Glomerular endothelial cell (primary cell): ENCODE measurements at regions not wholly inside any gene's neighbourhood (a gene's known extent, or its start where the extent isn't known, plus 50 kb on each side); places are given as distances from the start of the nearest gene placed in this dataset.
"Not testable (repeated sequence)": the region's sequence is repeated elsewhere in the genome, so short reads cannot be mapped to it uniquely, and the experiment has no call there.

Source experiments
- DNase-seq: peaks from one replicate; pipeline ENCODE4 v3.0.0-alpha.2; 2011; ENCODE audit warnings: low read depth, low spot score; ENCODE audit errors: extremely low read depth

DNA sequence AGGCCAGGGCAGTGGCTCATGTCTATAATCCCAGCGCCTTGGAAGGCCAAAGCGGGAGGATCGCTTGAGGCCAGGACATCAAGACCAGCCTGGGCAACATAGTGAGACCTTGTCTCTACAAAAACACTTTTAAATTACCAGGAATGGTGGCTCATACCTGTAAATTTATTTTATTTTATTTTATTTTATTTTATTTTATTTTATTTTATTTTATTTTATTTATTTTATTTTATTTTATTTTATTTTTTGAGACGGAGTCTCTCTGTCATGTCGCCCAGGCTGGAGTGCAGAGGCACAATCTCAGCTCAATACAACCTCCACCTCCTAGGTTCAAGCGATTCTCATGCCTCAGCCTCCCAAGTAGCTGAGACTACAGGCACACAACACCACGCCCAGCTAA is 152.1 kb upstream of the AUTS2 start:
- not testable (repeated sequence) for DNase-seq

GRCh38 chr7:69448071-69448470 is 150.2 kb upstream of the AUTS2 start:
- no peak for DNase-seq

- no peak for DNase-seq
Measured at GRCh38 chr7:69450456-69450855, 147.8 kb upstream of the AUTS2 start.

- no peak for DNase-seq
Measured at GRCh38 chr7:69451715-69452114, 146.6 kb upstream of the AUTS2 start.

DNA sequence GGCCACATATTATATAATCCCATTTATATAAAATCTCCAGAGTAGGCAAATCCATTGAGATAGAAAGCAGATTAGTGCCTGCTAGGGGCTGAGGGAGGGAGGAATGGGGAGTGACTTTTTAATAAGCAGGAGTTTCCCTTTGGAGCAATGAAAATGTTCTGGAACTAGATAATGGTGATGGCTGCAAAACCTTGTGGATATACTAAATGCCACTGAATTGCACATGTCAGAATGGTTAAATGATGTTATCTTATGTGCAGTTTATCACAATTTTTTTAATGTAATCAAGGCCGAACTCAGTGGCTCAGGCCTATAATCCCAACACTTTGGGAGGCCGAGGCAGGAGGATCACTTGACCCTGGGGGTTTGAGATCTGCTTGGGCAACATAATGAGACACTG is 145.5 kb upstream of the AUTS2 start:
- DNase-seq = no peak

DNA sequence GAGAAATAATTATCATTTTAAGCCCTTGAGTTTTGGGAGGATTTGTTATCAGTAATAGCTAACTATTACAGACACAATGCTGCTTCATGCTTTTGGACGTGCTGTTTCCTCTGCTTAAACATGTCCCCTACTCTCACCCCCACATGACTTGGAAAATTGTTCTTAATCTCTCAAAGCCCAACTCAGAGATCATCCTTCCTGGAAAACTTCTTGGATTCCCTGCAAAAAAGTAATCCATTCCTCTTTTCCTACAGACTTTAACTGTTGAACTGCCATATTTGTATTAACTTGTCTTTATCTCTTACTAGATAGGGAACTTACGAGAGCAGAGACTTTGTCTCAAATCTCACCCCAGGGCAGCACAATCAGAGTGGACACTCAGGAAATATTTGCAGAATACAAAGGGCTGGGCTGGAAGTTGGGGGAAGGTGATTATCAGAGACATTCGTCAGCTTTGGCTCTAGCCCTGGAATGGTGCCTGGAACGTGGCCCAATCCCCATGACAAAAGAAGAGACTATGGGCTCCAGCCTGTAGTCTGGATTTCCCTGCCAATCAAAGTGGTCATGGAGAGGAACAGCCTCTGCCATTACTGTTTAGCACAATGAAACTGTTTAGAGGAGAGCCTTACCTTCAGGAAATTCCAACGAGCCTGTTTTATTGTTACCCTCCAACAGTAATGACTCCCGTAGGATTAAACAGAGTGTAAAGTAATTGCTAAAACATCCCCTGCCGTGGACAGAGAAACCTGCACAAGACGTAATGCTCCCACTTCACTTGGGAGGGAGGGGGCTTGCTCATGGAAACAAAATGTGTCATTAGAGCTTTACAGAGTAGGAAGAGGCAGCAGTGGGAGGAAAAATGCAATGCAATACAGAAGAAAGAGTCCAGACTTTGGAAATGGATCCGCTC is 140.4 kb upstream of the AUTS2 start:
- DNase-seq = no peak

DNA sequence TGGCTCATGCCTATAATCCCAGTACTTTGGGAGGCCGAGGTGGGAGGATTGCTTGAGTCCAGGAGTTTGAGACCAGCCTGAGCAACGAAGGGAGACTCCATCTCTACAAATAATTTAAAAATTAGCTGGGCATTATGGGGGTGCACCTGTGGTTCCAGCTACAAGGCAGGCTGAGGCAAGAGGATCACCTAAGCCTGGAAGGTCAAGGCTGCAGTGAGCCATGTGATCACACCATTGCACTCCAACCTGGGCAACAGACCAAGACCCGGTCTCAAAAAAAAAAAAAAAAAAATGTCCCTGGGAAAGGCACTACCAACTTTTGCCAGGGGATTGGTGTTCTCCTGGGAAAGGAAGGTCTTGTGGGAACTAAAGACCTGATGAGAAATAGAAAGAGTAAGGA is 134.2 kb upstream of the AUTS2 start:
- DNase-seq = no peak

DNA sequence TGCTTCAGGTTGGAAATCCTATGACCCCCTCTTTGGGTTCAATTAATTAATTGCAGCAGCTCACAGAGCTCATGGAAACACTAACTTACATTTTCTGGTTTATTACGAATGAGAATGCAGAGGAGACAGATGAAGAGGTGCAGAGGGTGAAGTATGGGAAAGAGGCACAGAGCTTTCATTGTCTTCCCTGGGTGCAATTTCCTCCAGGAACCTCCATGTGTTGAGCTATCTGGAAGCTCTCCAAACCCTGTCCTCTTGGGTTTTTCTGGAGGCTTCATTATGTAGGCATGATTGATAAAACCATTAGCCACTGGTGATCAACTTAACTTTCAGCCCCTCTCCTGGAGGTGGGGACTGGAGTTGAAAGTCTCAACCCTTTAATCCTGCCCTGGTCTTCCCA is 133.0 kb upstream of the AUTS2 start:
- no peak for DNase-seq

DNA sequence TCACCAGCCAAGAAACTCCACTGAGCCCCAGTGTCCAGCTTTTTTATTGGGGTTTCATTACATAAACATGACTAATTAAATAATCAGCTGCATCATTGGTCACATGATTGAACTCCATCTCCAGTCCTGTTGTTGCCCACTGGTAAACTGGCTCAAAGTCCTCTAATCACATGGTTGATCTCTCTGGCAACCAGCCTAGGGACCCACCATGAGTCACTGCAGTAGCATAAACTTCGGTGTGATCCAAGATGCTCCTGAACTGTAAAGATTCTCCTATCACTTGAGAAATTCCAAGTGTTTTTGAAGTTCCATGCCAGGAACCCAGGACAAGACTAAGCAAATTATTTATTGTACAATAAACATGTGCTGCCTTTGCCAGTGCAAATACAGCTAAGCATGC is 130.4 kb upstream of the AUTS2 start:
- no peak for DNase-seq

DNA sequence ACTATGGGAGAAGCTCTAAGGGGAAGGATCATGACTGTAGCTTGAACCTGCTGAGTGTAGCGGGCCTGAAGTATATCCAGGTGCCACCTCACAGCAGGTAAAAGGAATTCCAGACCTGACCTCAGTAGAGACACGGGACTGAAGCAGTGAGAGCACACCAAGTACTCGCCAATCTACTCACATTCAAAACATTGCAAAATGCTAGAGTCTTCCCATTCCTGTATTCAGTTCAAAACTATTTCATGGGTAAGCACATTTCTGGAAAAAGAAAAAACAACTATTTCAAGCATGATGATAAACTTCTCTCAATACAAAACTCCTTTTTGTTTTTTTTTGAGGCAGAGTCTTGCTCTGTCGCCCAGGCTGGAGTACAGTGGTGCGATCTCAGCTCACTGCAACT is 121.9 kb upstream of the AUTS2 start:
- DNase-seq = no peak

- no peak for DNase-seq
Measured at GRCh38 chr7:69482676-69483075, 115.6 kb upstream of the AUTS2 start.

DNA sequence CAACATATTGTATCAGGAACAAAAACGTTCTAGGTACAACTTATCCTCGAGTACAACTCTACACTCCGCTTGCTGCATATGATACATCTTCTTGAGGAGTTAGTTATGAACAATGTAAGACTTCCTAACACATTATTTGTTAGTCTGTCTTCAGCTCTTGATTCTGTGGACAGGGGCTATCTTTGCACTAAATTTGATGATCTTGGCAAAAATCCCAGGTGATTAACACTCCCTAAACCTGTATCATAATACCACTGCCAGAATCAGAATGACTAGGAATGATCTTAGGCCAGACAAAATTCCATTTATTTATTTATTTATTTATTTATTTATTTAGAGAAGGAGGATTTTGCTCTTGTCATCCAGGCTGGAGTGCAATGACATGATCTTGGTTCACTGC is 108.7 kb upstream of the AUTS2 start:
- no peak for DNase-seq

GRCh38 chr7:69498671-69499070 is 99.6 kb upstream of the AUTS2 start:
- no peak for DNase-seq

GRCh38 chr7:69502358-69502757 is 95.9 kb upstream of the AUTS2 start:
- no peak for DNase-seq

DNA sequence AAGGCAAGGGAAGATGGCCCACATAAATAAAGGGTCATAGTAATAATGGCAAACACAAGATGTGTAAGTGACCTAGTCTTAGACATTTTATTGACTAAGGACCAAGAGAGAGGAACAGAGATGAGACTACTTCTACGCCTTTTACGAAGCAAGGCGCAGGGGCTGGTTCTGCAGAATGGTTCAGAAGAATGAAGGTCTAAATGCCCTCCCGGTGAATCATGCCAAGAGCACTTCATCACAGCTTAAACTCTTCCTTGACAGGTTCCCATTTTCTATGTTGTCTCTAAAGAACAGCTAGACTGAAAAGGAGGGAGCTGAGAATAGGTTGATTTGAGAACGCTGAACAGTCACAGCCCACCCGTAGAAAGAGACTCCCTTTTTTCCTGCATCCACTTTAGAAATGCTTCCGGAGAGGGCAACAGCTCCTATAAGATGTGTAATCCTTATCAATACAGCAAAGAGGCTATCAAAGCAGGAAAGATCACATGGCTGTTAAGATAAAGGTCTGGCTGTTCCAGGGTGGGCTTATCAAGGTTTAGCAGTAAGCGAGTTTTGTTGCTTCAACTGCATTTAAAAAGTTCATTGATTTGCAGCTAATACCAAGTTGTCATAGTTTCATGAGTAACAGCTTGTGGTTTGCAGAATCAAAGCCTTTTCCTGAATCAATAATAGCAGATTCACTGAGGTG is 93.4 kb upstream of the AUTS2 start:
- DNase-seq = no peak

- no peak for DNase-seq
Measured at GRCh38 chr7:69508736-69509135, 89.5 kb upstream of the AUTS2 start.

GRCh38 chr7:69510114-69510513 is 88.2 kb upstream of the AUTS2 start:
- no peak for DNase-seq

DNA sequence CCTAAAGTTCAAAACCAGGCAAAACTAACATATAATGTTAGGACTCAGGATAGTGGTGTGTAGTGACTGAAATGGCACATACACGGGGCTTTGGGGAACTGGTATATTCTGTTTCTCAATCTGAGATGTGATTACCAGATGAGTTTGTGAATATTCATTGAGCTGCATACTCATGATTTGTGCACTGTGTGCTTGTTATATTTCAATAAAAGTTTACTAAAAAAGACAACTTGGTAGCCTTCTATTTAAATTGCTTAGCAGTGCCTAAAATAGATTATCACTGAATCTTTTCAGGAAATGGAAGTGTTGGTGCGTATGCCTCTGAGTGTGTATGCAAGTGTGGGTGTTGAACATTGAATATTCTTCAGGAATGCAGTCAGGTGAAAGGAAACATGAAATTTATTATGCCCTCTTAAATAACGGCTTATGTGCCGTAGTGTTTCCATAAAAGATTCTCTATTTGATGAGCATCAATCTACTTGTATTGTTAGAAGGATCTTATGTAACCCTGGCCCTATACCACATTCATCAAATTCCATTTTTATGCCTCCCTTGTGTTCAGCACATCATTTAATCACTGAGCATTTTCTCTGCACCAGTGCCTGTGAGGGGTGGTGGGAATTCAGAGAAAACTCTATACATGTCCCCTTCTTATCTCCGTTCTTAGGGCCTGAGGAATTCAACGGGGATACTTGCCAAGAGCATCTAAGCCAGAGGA is 82.6 kb upstream of the AUTS2 start:
- no peak for DNase-seq

DNA sequence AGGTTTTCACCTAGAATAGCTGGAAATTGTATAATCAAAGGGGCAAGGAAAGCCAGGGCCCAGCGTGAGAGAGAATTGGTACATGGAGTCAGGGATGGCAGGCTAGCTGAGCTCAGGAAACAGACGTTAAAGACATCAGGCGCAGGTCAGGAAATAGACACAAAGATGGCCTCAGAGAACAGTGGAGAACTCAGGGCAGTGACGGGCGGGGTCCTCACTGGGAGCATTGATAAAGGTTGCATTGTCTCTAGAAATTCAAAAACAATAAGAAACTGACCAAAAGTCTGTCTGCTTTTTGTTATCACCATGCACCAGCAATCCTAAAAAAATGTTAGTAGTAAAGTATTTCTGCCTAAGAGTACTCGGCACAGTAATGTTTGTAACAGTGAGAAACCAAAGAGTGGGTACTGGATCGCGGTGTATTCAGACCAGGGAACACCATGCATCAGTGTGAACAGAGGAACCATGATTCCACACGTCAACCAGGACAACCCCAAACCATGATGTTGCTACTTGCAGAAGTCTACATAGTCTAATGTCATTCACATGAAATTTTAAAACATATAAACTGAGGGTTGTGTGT is 81.9 kb upstream of the AUTS2 start:
- DNase-seq = no peak

DNA sequence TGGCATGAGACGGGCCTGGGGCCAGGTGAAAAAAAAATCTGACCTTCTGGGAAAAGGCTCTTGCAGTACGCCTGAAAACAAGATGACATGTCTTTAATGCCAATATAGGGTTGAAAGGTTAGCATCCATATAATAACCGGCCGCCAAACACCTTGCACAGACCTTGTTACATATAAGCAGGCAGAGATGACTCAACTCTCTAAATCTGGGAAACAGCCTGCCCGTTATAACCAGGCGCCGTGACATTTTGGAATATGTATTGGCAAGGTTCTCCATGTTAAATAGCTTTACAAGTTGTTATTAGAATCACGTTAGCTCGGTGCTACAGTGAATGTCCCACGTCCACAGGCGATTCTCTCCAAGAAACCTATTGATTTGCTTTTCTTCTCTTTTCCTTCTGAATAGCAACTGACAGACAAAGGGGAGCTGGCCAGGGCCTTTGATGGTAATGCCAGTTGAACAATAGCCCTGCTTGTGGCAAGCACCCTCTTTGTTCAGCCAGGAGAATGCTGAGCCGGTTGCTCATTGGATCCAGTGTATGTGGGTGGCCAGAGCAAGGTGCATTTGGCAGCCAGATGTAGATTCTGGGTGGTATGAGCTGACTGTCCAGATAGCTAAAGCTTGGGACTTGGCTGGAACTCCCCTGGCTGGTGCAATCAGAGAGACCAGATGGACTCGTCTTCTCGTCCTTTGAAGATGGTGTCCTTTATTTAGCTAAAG is 80.1 kb upstream of the AUTS2 start:
- no peak for DNase-seq

DNA sequence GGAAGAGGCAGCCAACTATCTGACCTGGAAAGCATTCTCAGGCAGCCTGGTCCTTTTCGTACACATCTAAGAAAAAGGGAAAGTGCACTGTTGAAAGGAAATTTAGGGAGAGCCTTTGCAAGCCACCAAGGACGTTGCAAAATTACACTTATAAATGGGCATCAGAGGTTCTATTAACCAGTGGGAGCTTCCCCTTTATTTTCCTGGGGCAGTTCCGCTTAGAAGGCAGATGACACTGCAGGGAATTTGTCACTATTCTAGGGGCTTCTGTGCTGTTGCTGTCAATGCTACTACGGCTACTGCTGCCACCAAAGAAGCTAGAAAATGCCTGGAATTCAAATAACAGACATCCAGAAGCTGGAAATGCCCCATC is 79.6 kb upstream of the AUTS2 start:
- DNase-seq = no peak
